ENCODE measurements at regions not wholly inside any gene's neighbourhood (a gene's known extent, or its start where the extent isn't known, plus 50 kb on each side); places are given as distances from the start of the nearest gene placed in this dataset.

DNA sequence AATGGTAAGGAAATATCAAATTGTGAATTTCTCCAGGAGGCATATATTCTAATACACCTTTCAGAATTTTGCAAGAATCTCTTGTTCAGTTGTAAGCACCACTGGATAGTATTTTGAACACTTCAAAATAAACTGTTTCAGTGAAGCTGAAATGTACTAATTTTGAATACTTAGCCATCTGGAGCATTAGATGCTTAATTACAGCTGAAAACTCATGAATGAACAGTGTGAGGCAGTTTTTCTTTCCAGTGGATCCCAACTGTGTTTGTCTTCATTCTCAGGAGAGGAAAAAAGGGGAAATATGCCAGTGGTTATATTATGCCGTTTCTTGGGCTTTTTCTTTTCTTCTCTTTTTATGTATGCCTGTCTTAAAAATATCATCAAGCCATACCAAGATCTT lies 306.0 kb upstream of the SEMA6A start (continued):
- TF ChIP-seq, protein P1, sequence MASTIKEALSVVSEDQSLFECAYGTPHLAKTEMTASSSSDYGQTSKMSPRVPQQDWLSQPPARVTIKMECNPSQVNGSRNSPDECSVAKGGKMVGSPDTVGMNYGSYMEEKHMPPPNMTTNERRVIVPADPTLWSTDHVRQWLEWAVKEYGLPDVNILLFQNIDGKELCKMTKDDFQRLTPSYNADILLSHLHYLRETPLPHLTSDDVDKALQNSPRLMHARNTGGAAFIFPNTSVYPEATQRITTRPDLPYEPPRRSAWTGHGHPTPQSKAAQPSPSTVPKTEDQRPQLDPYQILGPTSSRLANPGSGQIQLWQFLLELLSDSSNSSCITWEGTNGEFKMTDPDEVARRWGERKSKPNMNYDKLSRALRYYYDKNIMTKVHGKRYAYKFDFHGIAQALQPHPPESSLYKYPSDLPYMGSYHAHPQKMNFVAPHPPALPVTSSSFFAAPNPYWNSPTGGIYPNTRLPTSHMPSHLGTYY (CRISPR knock-in tag; IDR thresholded peaks at IDR 0.05), result no peak
- no peak for TF ChIP-seq MXD4 (CRISPR knock-in tag; IDR thresholded peaks at IDR 0.05; ENCODE audit: borderline replicate concordance)
- no peak for TF ChIP-seq GTF2I (CRISPR knock-in tag; conservative IDR thresholded peaks at IDR 0.05)
- TF ChIP-seq, protein P2, sequence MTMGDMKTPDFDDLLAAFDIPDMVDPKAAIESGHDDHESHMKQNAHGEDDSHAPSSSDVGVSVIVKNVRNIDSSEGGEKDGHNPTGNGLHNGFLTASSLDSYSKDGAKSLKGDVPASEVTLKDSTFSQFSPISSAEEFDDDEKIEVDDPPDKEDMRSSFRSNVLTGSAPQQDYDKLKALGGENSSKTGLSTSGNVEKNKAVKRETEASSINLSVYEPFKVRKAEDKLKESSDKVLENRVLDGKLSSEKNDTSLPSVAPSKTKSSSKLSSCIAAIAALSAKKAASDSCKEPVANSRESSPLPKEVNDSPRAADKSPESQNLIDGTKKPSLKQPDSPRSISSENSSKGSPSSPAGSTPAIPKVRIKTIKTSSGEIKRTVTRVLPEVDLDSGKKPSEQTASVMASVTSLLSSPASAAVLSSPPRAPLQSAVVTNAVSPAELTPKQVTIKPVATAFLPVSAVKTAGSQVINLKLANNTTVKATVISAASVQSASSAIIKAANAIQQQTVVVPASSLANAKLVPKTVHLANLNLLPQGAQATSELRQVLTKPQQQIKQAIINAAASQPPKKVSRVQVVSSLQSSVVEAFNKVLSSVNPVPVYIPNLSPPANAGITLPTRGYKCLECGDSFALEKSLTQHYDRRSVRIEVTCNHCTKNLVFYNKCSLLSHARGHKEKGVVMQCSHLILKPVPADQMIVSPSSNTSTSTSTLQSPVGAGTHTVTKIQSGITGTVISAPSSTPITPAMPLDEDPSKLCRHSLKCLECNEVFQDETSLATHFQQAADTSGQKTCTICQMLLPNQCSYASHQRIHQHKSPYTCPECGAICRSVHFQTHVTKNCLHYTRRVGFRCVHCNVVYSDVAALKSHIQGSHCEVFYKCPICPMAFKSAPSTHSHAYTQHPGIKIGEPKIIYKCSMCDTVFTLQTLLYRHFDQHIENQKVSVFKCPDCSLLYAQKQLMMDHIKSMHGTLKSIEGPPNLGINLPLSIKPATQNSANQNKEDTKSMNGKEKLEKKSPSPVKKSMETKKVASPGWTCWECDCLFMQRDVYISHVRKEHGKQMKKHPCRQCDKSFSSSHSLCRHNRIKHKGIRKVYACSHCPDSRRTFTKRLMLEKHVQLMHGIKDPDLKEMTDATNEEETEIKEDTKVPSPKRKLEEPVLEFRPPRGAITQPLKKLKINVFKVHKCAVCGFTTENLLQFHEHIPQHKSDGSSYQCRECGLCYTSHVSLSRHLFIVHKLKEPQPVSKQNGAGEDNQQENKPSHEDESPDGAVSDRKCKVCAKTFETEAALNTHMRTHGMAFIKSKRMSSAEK (CRISPR knock-in tag; IDR thresholded peaks at IDR 0.05; ENCODE audit: borderline replicate concordance), result no peak
- no peak for TF ChIP-seq SMAD3 (CRISPR knock-in tag; IDR thresholded peaks at IDR 0.05; ENCODE audit: borderline replicate concordance)

DNA sequence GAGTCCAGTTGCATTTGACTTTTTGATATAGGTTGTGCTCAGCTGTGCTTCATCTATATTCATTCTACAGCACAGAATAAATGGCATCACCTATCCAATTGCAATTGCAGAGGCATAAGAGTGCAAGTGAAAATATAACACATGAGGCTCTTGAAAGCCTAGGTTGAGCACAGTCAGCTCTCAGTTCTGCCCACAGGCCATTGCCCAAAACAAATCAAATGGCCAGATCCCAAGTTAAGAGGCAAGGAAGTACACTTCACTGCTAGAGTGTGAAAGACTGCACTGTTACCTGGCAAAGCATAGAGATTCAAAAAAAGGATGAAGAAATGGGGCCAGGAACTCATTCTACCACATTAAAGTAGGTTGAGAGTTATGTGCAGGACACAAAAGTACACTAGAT lies 305.5 kb upstream of the SEMA6A start:
- POLR2A ChIA-PET, result no interaction called here
- no peak overlapping the region for H3K4me3 Mint-ChIP-seq
- no peak for TF ChIP-seq MYBL2 (CRISPR knock-in tag; IDR thresholded peaks at IDR 0.05)
- ATAC-seq (no peak), DNase-seq (ENCODE audit: low spot score) (no peak)
- CTCF ChIA-PET, result no interaction called here
- peaks cover 3% of the 10 kb centered on the region; the same call in 1 of the 2 replicates for H3K27me3 Mint-ChIP-seq (ENCODE audit: low read depth)
- H3K9me3 Mint-ChIP-seq, result peaks cover 6% of the 10 kb centered on the region
- no peak overlapping the region for H3K27ac Mint-ChIP-seq
- H3K4me1 Mint-ChIP-seq, result peaks cover 5% of the 10 kb centered on the region
- H3K36me3 Mint-ChIP-seq, result 0 out of 2 replicates have a peak, but pooled peaks cover 7% of the 10 kb centered on the region

DNA sequence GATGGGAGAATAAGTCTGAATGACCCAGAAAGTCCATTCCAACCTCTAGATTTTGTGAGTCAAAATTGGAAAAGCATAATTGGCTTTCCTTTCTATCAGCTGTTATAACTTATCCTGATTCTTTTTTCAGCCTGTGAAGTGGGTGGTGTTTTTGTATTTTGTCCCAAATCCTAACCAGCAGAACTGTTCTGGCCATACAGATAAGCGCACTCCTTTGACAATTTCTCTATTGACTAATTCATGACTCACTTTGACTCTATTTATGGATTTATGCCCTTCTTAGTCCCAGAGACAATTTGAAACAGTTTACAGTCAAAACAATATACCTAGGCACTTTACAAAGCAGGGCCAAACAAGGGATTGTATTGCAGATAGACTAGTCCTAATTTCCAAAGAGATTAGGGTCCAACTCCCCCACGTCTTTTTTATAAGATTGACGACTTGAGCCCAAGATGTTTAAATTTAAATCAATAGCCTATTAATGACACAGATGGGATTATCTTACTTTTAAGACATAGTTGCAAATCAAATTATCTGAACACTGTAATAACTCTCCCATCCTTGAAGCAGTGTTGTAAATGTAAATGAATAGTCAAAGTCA lies 301.7 kb upstream of the SEMA6A start:
- H3K36me3 Mint-ChIP-seq, result 0 out of 2 replicates have a peak, but pooled peaks cover 7% of the 10 kb centered on the region
- peaks cover 8% of the 10 kb centered on the region for H3K9me3 Mint-ChIP-seq
- ATAC-seq (no peak), DNase-seq (ENCODE audit: low spot score) (no peak)
- H3K4me1 Mint-ChIP-seq, result no peaks in the 10 kb centered on the region
- no peak overlapping the region for H3K4me3 Mint-ChIP-seq
- TF ChIP-seq ZNF671 (CRISPR knock-in tag; IDR thresholded peaks at IDR 0.05) (no peak), SOX15 (CRISPR knock-in tag; IDR thresholded peaks at IDR 0.05) (no peak), OVOL2 (CRISPR knock-in tag; IDR thresholded peaks at IDR 0.05; ENCODE audit: borderline replicate concordance) (no peak), TP53 (CRISPR knock-in tag; IDR thresholded peaks at IDR 0.05) (no peak), IRF2 (CRISPR knock-in tag; IDR thresholded peaks at IDR 0.05; ENCODE audit: borderline replicate concordance, low read depth) (no peak), ZBTB21 (CRISPR knock-in tag; IDR thresholded peaks at IDR 0.05; ENCODE audit: borderline replicate concordance) (no peak), PRRX2 (CRISPR knock-in tag; IDR thresholded peaks at IDR 0.05) (no peak), ETV6 (CRISPR knock-in tag; IDR thresholded peaks at IDR 0.05) (no peak)
- TF ChIP-seq, protein P3, sequence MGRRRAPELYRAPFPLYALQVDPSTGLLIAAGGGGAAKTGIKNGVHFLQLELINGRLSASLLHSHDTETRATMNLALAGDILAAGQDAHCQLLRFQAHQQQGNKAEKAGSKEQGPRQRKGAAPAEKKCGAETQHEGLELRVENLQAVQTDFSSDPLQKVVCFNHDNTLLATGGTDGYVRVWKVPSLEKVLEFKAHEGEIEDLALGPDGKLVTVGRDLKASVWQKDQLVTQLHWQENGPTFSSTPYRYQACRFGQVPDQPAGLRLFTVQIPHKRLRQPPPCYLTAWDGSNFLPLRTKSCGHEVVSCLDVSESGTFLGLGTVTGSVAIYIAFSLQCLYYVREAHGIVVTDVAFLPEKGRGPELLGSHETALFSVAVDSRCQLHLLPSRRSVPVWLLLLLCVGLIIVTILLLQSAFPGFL (CRISPR knock-in tag; IDR thresholded peaks at IDR 0.05; ENCODE audit: borderline replicate concordance), result no peak
- TF ChIP-seq, protein P4, sequence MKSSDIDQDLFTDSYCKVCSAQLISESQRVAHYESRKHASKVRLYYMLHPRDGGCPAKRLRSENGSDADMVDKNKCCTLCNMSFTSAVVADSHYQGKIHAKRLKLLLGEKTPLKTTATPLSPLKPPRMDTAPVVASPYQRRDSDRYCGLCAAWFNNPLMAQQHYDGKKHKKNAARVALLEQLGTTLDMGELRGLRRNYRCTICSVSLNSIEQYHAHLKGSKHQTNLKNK (CRISPR knock-in tag; IDR thresholded peaks at IDR 0.05), result no peak
- TF ChIP-seq, protein P5, sequence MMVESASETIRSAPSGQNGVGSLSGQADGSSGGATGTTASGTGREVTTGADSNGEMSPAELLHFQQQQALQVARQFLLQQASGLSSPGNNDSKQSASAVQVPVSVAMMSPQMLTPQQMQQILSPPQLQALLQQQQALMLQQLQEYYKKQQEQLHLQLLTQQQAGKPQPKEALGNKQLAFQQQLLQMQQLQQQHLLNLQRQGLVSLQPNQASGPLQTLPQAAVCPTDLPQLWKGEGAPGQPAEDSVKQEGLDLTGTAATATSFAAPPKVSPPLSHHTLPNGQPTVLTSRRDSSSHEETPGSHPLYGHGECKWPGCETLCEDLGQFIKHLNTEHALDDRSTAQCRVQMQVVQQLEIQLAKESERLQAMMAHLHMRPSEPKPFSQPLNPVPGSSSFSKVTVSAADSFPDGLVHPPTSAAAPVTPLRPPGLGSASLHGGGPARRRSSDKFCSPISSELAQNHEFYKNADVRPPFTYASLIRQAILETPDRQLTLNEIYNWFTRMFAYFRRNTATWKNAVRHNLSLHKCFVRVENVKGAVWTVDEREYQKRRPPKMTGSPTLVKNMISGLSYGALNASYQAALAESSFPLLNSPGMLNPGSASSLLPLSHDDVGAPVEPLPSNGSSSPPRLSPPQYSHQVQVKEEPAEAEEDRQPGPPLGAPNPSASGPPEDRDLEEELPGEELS (CRISPR knock-in tag; IDR thresholded peaks at IDR 0.05), result no peak
- ChIA-PET CTCF (no interaction called here), POLR2A (no interaction called here)
- no peak overlapping the region for H3K27ac Mint-ChIP-seq
- H3K27me3 Mint-ChIP-seq (ENCODE audit: low read depth), result no peaks in the 10 kb centered on the region
